Activated gamma-delta T cell treated with Interleukin-2 at 50 U/mL for 16 hours (primary cell): ENCODE measurements at regions not wholly inside any gene's neighbourhood (a gene's known extent, or its start where the extent isn't known, plus 50 kb on each side); places are given as distances from the start of the nearest gene placed in this dataset.

ENCODE experiments used
- DNase-seq: peaks from one replicate; pipeline ENCODE4 v3.0.0-alpha.2; 2020

DNA sequence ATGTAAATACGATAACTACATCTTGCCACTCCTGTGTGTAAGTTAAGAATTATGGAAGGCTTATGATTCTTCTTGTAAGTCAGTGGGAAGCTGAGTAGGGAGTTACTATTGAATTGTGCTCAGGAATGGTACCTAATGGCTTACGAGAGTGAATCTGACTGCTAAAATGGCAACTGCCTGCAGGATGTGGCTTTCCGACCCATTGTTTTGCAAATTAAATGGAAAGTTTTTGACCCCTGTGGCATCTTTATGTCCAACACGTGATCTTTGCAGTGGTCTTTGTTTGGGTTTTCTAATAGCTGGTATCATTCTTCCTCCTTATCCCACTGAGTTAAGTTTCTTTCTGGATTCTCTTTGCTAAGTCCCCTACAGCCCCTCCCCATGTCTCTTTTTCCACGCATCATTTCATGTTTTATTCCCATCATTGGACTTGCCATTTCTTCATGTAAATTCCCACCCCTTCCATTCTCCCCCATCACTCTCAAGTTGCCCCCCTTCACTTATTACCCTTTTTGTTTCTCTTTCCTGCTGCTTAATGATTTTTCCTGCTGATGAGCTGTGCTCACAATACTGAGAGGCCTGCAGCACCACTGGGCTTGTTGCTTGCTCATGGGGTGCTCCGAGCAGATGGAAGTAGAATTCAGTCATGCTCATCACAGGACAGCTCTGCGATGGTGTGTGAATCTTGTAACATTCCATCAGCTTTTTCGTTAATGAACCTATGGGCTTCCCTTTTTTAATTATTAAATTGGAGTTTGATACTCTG is 428.2 kb upstream of the IL12A start:
- no peak for DNase-seq

DNA sequence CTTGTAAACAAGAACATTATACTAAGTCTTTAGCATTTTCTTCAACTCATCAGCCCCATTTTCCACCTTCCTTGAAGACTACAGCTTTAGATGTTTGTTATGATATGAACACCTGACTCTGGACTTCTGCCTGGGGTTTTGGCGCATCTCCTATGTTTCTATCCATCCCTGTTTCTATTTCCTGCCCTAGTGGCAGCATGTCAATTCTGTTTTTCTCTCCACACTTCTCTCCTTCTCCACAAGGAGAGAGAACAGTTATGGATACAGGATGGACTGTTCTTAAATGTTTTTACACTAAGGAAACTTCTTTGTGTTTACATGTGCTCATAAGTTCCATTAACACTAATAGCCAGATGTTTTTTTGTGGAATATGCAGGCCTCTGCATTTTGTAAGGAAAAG is 423.3 kb upstream of the IL12A start:
- DNase-seq = no peak

DNA sequence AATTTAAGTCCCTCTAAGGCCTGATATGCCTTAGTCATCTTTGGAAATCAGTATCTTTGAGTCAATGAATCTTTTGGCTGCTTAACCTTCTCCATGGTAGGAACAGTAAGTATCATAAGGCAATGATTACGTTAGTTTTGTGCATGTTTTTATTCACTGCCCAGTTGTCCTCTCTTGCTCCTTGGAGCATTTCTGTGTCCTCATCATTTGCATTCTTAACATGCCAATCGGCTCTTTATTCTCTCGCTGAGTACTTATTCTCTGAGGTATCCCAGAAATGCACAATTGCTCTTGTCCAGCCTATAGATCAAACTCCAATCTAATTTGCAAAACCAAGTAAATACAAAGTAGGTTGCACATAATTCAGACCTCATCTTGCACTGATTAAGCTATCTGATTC is 405.0 kb upstream of the IL12A start:
- DNase-seq = no peak

DNA sequence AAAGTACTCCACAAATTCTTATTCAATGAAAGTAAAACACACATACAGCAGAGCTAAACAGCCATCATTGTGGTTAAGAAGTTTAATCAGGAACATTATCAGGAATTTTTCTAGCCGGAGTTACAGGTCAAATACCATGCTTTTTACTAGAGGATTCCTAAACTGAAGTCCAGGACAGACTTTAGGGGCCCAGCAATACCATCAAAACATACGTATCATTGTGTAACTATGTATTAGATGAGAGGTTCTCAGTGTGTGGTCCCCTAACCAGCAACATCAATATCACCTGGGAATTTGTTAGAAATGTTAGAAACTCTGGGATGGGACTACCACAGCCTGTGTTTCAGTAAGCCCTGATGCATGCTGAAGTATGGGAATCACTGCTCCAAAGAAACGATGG is 404.2 kb upstream of the IL12A start:
- DNase-seq = no peak

DNA sequence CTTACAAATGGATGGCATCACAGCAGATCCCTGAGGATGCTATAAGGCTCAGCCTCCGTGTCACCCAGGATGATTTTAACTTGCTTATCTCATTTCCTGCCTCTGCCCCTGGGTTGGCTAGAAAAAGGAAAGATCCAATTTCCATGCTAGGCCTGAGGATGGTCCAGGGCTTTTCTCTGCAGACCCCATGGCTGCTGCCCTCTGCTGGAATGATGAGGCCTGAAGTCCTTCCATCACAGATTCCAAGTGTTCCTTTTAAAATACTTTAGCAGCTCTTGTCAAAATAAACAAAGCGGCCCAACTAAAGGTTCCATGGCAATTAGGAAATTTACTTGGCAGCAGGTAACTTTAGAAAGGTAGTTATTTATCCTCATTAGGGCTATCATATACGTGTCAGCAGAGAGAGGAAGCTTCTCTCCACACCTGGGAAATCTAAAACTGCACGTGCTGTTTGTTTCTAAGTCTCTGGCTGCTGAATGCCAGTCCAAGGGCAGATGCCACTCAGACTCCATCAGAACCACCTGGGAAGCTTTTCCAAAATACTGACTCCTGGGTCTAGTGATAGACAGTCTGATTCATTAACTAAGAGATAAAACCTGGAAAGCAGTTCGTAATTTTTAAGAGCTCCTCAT is 401.9 kb upstream of the IL12A start:
- no peak for DNase-seq

DNA sequence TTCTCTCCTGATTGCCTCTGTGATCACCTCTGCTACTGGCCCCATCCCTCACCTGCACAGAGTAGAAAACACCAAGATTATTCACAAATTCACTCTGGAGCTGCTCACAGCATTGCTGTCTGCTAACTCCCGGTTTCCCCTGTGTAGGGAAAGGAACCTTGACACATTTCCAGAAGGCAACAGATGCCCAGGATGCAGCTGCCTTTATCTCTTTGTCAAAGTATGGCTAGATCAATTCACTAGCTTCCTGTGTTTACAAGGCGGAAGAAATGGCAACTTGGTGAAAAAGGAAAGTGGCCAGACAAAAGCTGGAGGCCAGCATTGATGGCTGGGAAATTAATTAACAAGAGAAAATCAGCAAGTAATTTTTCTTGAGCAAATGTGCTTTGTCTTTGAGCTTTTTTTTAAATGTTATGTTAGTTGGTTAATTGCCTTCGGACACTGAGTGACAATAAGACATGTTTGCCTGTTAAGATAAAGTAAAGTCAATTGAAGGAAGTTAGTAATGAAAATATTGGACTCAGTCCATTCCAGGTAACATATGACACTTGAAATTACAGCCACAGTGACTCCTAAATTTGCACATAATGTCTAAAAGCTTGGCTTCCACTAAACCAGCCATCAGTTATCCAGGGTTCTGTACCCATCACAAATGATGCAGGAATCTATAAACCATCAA is 394.6 kb upstream of the IL12A start:
- DNase-seq = no peak

DNA sequence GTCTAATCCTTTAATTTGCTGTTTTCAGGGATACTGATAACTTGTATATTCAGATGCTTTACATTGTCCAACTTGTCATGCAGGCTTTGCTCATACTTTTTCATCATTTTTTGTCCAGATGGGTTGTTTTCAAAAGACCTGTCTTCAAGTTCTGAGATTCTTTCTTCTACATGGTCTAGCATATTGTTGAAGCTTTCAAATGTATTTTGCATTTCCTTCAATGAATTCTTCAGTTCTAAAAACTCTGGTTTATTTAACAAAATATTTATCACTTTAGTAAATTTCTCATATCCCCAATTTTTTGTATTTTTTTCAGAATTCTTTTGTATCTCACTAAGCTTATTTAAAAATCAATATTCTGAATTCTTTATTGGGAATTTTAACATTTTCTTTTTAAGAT is 388.3 kb upstream of the IL12A start:
- no peak for DNase-seq

DNA sequence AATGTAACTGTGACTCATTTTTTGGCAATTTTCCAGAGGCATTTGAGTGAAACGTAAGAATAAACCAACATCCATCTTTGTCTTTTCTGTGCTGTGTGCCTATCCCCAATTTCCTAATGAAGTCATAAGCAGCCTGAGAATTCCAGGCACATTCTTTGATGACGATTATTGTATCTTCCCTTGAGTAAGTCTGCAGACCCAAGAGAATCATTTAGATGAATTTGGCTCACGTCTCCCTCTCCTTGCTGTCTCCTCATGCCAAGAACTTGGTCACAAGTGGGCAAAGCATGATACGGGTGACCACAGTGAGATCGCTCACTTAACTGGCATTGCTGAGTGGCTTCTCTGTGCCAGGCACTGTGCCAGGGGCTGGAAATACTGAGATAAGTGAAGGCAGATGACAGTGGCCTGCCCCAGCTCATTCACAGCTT is 384.5 kb upstream of the IL12A start:
- DNase-seq = no peak

DNA sequence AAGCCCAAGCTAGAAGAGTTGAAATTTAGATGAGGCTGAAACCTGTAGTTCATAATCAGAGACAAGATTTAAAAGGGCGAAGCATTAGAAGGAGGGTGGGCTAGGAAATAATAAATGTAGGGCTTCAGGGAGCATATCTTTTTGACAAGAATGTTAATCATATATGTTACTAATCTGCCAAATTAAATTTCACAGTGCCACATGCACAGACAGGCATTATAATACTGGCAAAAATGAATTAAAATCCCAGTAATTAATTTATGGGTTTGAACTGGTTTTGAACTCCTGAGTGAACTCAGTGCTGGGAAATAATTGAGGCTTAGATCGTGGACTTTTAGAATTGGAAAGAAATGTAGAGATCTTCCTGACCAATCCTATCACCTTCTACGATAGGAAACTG is 383.5 kb upstream of the IL12A start:
- no peak for DNase-seq

DNA sequence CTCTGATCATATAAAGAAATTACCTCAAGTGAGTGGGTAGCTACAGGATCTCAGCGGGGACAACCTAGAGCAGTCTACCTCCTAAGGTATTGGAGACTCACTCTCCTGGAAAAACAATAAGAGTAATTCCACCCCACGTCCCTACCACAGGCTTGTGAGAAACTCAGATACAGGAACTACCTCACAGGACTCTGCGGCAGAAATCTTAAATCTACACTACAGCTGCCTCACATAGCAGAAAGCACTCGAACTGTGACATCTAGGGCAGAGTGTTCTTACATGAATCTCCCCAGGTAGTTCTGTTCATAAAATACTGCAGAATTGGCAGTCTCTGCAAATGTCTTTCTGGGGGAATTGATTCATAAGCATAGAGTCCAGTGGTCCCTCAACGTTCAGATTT is 382.9 kb upstream of the IL12A start:
- no peak for DNase-seq

DNA sequence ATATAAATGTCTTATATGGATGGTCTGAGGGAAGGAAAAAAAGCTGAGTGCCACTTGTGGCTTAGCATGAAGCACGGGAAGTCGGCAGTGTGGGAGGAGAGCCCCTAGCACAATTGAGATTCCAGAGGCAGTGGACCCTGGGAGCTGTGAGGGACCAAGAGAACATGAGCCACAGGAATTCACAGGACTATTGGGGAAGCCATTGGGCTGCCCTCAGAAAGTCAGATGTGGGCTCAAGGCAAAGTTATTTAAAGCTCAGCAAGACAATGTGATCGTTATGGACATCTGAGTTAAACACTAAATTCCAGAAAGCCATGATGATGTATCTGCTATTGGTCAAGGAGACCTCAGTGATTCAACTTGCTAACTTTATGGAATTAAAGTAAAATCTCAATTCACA is 380.8 kb upstream of the IL12A start:
- DNase-seq = no peak

DNA sequence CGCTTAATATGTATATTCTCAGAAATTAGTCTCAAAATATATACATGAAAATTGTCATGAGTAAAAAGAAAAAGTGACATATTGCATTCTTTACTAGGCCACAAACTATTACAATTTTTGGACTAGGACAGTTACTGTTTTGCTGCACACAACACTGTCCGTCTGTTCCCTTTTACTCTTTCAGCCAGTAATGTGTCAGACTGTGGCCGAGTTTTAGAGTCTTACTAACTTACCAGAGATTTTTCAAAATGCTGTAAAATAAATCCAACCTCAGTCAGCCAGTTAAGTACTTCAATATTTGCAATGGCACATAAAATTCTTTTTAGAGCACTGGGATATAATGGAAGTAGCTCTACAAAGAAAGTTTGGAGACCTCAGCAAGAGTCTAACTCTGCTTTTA is 380.3 kb upstream of the IL12A start:
- no peak for DNase-seq

DNA sequence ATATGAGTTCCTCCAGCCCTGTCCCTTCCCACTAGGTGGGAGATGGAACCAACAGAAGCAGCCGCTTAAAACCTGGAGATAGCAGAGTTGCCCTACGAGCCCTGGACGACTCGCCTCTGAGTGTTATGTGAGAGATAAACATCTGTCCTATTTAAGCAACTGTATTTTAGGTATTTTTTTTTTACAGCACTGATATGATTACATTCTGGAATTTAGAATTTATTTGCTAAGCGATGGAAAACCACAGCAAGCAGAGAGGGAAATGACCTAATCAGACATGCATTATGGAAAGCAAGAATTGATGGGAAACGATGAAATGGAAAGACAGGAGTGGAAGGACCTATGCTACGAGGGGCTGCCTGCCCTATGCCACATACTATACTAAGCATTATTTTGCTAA is 379.0 kb upstream of the IL12A start:
- DNase-seq = no peak

DNA sequence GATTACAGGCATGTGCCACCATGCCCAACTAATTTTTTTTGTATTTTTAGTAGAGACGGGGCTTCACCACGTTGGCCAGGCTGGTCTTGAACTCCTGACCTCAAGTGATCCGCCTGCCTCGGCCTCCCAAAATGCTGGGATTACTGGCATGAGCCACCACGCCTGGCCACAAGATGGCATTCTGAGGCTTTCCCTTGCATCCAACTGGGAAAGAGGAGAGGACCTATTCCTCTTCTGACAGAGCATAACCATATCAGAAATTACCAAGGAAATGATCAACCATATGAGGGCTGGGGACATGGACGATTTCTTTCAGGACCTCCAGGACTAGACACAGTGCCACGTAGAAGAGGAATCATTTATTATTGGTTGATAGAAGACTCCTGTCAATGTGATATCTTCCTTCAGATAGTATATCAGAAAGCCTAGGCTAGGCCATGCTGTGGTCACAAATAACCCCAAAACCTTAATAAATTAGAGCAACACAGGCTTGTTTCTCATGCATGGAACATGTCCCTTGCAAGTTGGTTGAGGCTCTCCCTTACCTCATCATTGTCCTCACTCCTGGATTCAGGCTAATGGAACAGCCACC is 372.3 kb upstream of the IL12A start:
- no peak for DNase-seq

DNA sequence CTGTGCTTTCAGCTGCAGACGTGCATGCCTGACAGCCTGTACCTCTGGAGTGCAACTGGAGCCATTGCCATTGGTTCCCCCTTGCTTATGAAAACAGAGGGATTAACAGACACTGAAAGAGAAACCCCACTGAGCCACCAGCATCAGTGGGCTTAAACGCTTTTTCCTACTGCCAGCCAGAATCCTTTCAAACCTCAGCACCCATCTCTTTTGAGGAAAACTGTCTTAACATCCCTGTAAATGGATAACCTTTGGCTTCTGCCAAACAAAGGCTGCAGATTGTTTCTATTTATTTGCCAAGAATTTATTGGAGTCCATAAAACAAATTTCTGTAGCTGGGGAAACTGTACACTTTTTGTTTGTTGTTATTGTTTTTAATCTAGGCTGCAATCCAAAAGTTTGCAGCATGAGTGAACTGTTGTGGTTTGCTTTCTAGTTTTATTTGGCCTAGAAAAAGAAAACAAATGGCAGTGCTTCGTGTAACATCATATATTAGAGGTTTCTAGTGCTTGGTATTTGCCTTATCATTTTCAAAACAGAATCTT is 369.2 kb upstream of the IL12A start:
- no peak for DNase-seq

DNA sequence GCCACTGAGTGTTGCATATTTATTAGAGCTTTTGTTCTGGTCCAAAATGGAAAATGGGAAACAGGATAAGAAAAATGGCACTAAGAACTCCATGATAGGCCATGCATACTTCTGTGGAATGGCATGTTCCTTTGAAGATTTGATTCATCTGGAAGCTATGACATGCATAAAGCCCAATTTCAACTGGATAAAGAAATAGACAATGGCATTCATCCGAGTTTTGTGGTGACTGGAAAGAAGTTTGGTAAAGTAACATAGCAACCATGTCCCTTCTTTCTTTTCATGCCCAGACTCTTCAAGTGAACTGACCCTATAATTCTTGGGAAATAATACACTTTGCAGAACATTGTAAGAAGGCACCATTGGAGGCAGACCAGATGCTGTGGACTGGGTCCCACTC is 368.4 kb upstream of the IL12A start:
- no peak for DNase-seq

DNA sequence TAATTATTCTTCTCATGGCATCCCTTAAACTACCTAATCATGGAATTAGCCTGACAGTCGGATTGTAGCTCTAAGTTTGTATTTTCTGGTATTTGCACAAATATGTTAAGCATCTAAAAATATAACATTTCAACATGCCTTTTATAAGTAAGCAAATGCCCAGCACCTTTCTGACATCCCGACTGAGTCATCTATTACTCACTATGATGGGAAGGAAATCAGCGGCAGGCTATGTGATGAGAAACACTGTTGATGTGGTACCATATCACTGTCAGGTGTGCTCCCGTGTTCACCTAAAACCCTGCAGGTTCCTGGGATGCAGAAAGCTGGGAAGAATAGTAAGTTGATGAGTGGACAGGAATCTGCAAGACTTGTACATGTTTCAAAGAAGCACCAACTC is 367.8 kb upstream of the IL12A start:
- no peak for DNase-seq

DNA sequence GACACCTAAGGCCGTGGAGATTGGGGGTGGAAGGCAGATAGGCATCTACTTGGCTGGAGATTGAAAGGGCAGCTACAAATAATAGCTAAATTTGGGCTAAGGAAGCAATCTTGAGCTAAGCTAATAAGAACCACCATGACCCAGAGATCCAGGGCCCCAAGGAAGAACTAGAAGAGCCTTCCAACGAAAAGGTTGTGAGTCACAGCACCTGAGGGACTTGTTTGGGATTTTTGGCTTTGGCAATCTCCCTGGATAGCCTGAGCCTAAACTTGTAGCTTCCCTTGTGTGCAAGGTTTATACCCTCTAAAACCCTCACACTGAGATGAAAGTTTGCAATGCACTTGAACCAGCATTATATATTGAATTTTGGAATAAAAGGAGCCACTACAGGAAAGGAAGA is 364.0 kb upstream of the IL12A start:
- no peak for DNase-seq

DNA sequence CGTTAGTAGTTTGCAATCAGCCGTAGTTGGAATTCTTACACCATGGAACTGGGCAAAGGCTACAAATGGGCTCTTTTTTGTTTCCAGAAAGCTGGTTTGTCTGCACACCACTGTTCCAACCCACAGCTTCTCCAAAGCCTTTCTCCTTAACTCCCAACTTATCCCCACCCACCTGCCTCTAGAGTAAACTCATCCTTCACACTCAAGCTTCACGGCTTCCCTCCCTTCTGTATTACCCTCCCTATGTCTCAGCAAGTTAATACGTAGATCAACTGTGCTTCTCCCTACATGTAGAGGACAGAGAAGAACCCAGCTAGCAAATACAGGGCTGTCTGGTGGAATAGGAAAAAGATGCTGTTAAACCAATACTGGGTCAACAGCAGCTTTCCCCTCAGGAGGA is 363.0 kb upstream of the IL12A start:
- DNase-seq = no peak

DNA sequence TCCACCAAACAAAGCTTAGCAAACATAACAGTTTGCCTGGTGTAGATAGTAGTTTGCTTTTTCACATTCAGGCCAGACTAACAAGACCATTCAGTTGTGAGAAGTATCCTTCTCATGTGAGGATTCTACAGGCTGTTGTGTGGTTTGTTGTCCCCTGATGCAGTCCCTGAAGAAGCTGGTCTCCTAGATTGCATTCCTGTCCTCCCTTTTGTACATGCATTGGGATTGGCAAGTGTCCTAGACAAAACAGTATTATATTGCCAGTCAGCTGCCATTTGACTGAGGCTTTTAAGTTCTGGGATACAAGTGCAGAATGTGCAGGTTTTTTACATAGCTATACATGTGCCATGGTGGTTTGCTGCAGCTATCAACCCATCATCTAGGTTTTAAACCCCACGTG is 362.0 kb upstream of the IL12A start:
- DNase-seq = no peak

DNA sequence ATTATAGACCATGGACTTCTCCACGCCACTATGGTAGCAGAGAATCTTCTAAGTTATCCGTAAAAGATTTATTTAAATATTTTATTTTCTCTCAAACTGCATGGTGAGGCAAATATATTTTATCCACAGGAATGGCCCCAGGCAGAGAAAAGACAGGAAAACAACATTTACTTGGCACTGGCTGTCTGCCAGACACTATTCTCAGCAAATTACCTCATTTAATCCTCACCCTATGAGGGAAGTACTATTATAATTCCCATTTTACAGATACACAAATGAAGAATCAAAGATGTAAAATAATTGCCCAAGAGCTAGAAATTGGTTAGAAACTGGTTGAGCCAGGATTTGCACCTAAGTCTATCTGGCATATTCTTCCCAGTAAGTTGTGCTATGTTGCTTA is 361.4 kb upstream of the IL12A start:
- no peak for DNase-seq

DNA sequence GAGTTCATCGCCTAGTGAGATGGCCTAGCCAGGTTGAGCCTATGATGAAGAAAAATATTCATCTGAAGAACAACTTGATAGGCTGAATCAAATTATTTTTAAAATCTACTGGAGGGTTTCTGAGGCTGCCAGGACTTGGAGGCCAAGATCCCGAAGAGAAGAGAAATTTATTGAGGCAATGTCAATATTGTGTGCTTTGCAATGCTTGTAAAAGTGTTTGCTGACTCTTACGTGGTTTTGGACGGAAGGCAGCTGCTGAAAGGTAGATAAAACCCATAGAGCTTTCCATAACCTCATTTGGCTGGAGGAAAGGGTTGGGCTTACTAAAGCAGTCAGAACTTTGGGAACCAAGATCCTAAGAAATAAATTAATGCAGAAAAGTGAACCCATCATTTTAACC is 361.0 kb upstream of the IL12A start:
- no peak for DNase-seq

DNA sequence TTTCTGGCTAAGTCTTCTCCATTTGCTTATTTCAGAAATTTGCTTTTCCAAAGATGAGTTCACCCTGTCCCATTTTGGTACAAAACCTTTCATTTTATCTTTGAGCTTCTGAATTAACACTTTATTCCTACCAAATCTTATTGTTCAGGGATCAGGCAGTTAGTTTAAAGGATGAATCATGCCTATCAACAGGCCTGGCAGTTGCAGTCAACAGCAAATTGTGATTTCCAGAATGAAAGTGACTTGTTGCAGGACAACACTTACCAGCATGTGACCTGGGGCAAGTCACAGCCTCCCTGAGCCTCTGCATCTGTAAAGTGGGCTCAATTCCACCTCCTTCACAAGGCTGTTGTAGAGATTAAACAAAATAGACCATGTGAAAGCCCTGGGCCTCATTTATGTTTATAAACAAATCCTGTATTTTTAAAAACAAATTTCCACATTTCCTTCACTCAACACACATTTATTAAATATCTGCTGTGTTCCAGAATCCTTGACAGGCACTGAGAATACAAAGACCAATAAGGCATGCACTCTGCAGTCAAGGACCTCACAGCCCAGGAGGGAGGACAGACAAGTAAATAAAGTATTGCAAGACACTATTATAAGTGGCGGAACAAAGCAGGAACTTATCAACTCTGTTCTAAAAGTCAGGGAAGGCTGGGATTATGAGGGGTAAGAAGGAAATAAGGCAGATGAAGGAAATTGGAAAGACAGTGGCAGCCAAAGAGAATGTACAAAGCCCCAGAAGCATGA is 359.1 kb upstream of the IL12A start:
- DNase-seq = no peak
